ENCODE measurements at regions not wholly inside any gene's neighbourhood (a gene's known extent, or its start where the extent isn't known, plus 50 kb on each side); places are given as distances from the start of the nearest gene placed in this dataset.

- no peak for TF ChIP-seq REST (IDR thresholded peaks at IDR 0.05; ENCODE audit: unreplicated experiment)
- TF ChIP-seq EZH2 (IDR thresholded peaks at IDR 0.05; ENCODE audit: low read depth, unreplicated experiment) = no peak
- no peak for TF ChIP-seq EZH2phosphoT487 (IDR thresholded peaks at IDR 0.05; ENCODE audit: unreplicated experiment)
- TF ChIP-seq NANOG (IDR thresholded peaks at IDR 0.05; ENCODE audit: borderline replicate concordance) = no peak
- no peak for TF ChIP-seq CREB1 (CRISPR knock-in tag; IDR thresholded peaks at IDR 0.05; ENCODE audit: low read depth)
- no peak for TF ChIP-seq JUNB (IDR thresholded peaks at IDR 0.05; ENCODE audit: unreplicated experiment)
- TF ChIP-seq, protein P1, sequence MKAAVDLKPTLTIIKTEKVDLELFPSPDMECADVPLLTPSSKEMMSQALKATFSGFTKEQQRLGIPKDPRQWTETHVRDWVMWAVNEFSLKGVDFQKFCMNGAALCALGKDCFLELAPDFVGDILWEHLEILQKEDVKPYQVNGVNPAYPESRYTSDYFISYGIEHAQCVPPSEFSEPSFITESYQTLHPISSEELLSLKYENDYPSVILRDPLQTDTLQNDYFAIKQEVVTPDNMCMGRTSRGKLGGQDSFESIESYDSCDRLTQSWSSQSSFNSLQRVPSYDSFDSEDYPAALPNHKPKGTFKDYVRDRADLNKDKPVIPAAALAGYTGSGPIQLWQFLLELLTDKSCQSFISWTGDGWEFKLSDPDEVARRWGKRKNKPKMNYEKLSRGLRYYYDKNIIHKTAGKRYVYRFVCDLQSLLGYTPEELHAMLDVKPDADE (IDR thresholded peaks at IDR 0.05) = no peak
Measured at GRCh38 chr5:2249026-2249425, 366.3 kb upstream of the IRX4 start (continued).

- Mint-ChIP-seq H3K4me3 (no peak overlapping the region), H3K4me1 (no peaks in the 10 kb centered on the region), H3K27ac (no peak overlapping the region), H3K27me3 (ENCODE audit: insufficient read depth, low read depth, poor library complexity) (peaks cover 2% of the 10 kb centered on the region), H3K36me3 (ENCODE audit: low read depth) (no peaks in the 10 kb centered on the region), H3K9me3 (peaks cover 6% of the 10 kb centered on the region; the same call in 1 of the 3 replicates)
- no peaks in the 10 kb centered on the region for H3K4me1 ChIP-seq (ENCODE audit: insufficient read depth)
- H3K36me3 ChIP-seq (ENCODE audit: insufficient read depth) = no peaks in the 10 kb centered on the region
- no peak overlapping the region for H3K27ac ChIP-seq (ENCODE audit: low read depth)
- no peak overlapping the region for H3K4me3 ChIP-seq
- H3K4me2 ChIP-seq = no peak overlapping the region
- DNase-seq (ENCODE audit: low spot score) (no peak), ATAC-seq (no peak)
- no peak overlapping the region for H2AFZ ChIP-seq
- TF ChIP-seq EZH2phosphoT487 (IDR thresholded peaks at IDR 0.05; ENCODE audit: unreplicated experiment) = no peak
- TF ChIP-seq POLR2AphosphoS5 (IDR thresholded peaks at IDR 0.05; ENCODE audit: low read depth) = no peak
- TF ChIP-seq JUNB (IDR thresholded peaks at IDR 0.05; ENCODE audit: unreplicated experiment) = no peak
- TF ChIP-seq, protein P2, sequence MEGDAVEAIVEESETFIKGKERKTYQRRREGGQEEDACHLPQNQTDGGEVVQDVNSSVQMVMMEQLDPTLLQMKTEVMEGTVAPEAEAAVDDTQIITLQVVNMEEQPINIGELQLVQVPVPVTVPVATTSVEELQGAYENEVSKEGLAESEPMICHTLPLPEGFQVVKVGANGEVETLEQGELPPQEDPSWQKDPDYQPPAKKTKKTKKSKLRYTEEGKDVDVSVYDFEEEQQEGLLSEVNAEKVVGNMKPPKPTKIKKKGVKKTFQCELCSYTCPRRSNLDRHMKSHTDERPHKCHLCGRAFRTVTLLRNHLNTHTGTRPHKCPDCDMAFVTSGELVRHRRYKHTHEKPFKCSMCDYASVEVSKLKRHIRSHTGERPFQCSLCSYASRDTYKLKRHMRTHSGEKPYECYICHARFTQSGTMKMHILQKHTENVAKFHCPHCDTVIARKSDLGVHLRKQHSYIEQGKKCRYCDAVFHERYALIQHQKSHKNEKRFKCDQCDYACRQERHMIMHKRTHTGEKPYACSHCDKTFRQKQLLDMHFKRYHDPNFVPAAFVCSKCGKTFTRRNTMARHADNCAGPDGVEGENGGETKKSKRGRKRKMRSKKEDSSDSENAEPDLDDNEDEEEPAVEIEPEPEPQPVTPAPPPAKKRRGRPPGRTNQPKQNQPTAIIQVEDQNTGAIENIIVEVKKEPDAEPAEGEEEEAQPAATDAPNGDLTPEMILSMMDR (conservative IDR thresholded peaks at IDR 0.05; ENCODE audit: low read depth in 2 of 2) = no peak
- TF ChIP-seq ZNF114 (CRISPR knock-in tag; IDR thresholded peaks at IDR 0.05) = no peak
- no peak for TF ChIP-seq NANOG (IDR thresholded peaks at IDR 0.05; ENCODE audit: borderline replicate concordance)
- no peak for TF ChIP-seq CREB1 (CRISPR knock-in tag; IDR thresholded peaks at IDR 0.05; ENCODE audit: low read depth)
- TF ChIP-seq STAT1 (IDR thresholded peaks at IDR 0.05; ENCODE audit: unreplicated experiment) = no peak
- no peak for TF ChIP-seq ZNF462 (CRISPR knock-in tag; IDR thresholded peaks at IDR 0.05)
- no peaks in the 10 kb centered on the region for H3K9me2 ChIP-seq (ENCODE audit: insufficient read depth)
- no peaks in the 10 kb centered on the region for H3K27me3 ChIP-seq (ENCODE audit: insufficient read depth)
- no peaks in the 10 kb centered on the region for H4K20me1 ChIP-seq (replicated peaks; ENCODE audit: insufficient read depth)
- H3F3A ChIP-seq (replicated peaks; ENCODE audit: low read depth) = no peaks in the 10 kb centered on the region
- H3K79me2 ChIP-seq (replicated peaks; ENCODE audit: insufficient read depth) = no peaks in the 10 kb centered on the region
Measured at GRCh38 chr5:2242539-2242938, 359.8 kb upstream of the IRX4 start.

Data from GM23338 (cell line).